Occipital lobe (tissue), 1 donor: ENCODE measurements at regions not wholly inside any gene's neighbourhood (a gene's known extent, or its start where the extent isn't known, plus 50 kb on each side); places are given as distances from the start of the nearest gene placed in this dataset.

Source experiments
- DNase-seq: peaks from one replicate; lab custom pipeline; 2025; lab: John Stamatoyannopoulos, UW

DNA sequence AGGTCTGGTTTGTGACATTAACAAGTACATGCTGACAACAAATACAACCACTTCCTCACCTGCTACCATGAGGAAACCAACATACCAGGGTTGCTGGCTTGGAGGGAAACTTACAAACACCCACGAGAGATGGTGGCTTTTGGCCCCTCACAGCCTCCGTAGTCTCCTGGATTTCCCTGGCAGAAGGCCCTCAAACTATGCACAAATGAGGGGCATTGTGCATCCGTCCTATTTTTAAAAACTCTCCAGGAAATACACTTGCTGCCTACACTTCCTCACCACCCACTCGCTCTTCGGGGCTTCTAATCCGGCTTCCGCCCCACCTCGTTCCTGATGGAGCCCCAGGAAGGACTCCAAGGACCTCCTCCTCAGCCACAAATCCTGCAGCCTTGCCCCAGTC is 355.0 kb upstream of the GATB start:
- DNase-seq, result no peak

DNA sequence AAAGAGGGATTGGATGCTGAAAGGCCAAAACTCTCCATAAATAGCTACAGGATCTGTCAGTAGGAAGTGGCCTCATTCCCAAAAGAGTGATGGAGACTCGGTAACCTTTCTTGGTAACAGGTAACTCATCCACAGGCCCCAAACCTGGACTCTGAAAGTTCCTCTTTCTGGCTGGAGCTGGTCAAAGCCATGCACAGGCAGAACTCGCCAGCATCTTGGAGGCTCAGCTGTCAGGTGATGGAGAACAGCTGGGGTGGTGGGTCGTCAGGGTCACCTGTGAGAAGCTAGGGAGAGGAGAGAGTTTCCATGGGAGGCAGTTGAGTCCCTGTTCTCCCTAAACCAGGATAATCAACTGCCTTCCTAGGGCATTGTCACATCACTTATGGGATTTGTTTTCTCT is 354.3 kb upstream of the GATB start:
- no peak for DNase-seq

- DNase-seq, result no peak
These were observed 353.8 kb upstream of the GATB start for GRCh38 chr4:152114562-152114961.

GRCh38 chr4:152112887-152113286 is 352.1 kb upstream of the GATB start:
- DNase-seq, result no peak

- no peak for DNase-seq
These were observed 351.4 kb upstream of the GATB start for GRCh38 chr4:152112190-152112589.

DNA sequence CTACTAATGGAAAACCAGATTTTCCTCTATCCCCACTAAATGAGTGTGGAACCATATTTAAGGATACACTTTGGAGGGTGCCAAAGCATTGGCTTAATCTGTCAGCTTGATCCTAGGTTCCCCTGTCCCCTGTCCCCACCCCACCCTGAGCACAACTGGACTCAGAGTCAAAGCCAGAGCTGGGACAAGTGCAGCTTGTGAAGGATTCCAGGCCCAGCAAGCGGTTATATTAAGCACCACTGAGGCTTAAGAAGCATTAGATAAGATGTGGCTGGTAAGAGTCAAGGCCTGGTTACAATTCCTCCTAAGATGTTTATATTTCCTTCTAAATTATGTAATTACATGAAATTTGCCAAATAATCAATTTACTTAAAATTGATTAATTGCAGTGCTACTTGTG is 350.0 kb upstream of the GATB start:
- no peak for DNase-seq

- DNase-seq, result no peak
These were observed 349.0 kb upstream of the GATB start for GRCh38 chr4:152109531-152110509.

- no peak for DNase-seq
These were observed 347.1 kb upstream of the GATB start for GRCh38 chr4:152107736-152108500.

- DNase-seq, result no peak
These were observed 346.0 kb upstream of the GATB start for GRCh38 chr4:152106781-152107321.

GRCh38 chr4:152106113-152106763 is 345.4 kb upstream of the GATB start:
- DNase-seq, result peak; percentile 35

- peak; percentile 43 for DNase-seq
These were observed 344.1 kb upstream of the GATB start for GRCh38 chr4:152104901-152105357.

DNA sequence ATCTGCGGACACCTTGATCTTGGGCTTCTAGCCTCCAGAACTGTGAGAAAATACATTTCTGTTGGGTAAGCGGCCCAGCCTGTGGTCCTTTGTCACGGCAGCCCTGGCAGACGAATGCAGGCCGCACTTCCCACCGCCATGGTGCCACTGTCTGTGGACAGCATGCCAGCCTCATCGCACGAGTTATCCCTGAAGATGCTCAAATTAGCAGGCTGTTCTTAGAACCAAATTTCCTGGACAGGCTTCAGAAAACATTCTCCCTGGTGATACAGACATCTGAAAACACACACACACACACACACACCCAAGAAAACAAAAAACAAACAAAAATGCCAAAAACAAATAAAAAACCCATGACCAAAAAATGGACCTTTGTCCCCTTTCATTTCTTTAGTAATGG is 343.5 kb upstream of the GATB start:
- DNase-seq, result no peak

GRCh38 chr4:152103181-152103901 is 342.5 kb upstream of the GATB start:
- DNase-seq, result no peak

DNA sequence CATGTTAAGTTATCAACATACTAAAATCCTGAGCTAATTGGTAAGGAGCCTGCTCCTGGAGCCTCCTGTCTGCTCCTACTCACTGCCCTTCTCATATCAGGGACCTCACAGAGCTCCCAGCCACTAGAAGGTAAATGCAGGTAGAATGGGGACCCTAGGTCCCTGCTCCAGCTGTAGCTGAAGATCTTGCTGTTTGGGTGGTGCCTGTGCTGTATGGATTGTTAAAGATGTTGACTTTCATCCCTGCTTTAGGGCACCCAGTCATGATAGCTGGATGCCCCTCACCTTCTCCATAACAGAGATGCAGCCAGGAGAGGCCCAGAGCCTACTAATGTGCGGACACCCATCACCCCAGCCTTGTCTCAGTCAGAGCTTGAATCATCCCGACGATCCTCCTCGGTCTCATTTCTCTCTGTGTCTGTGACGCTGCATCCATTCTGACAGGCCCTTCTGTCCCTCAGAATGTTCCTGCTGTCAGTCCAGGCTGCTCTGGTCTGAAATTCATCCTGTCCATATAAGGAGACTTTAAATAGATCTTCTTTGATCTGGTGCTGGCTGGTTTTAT is 341.7 kb upstream of the GATB start:
- DNase-seq, result no peak

DNA sequence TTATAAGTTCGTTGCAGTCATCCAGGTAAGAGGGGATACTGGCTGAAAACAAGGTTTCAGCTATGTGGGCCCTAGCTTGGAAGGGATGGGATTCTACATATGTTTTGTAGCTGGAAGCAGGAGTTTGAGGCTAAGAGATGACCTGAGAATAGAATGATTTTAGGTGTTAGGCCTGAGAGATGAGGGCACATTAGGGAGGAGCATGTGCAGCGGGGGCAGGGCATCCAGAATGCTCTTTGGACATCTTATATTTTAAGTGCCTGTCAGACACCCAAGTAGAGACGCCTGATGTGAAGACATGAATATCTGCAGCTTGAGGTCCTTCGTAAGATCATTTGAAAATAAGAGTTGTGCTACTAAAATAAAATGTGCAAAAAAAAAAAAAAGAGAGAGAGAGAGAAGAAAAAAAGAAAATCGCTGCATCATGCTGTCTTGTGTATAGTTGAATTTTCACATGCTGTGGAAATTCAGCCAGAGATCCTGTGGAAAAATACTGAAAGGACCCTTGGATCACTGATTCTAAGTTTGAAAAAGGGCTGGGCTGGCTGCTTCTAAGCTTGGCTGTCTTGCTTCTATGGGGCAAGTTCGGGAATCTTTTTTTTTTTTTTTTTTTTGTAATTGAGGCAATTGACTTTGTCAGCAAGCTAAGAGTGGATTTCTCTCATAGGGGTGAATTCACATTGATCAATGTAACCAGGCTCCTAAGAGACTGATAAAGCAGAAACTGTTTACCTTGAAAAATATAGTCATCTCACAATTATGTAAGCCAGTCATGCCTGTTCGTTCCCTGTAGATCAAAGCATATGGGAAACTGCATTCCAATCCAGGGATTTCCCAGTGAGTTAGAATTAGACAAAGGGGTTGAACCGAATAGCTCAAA is 341.0 kb upstream of the GATB start:
- DNase-seq, result no peak

GRCh38 chr4:152100379-152101201 is 339.8 kb upstream of the GATB start:
- no peak for DNase-seq

- DNase-seq, result no peak
These were observed 339.2 kb upstream of the GATB start for GRCh38 chr4:152099981-152100378.

- no peak for DNase-seq
These were observed 338.7 kb upstream of the GATB start for GRCh38 chr4:152099555-152099954.

DNA sequence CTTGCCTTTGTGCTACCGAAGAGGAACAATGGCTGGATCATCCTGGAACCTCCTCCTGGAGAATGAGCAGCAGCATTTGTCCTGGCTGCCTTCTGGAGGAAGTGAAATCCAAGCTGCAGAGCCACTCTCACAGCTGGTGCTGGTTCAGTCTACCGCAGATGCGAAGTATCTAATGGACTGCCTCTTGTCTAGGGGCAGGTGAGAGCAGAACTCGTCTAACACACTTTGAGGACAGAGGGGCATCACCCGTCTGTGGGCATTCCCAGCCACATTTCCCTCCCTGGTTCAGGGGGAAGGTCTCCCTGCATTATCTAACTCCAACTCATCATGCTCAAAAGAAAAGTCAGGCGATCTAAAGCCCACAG is 338.2 kb upstream of the GATB start:
- no peak for DNase-seq
